H1 (cell line): ENCODE measurements at regions not wholly inside any gene's neighbourhood (a gene's known extent, or its start where the extent isn't known, plus 50 kb on each side); places are given as distances from the start of the nearest gene placed in this dataset.

Source experiments
- BRCA1 ChIP-seq: IDR thresholded peaks from 2 replicates; pipeline ENCODE4 v1.6.1; 2012; ENCODE audit warnings: low read depth, low read length, improper control_type of control experiment
- CTCF ChIP-seq, 3 experiments: IDR thresholded peaks; 1 replicate in 2 of 3; 2 replicates in 1 of 3; pipeline versions ENCODE4 v1.5.1 to v1.6.1; 2011; ENCODE audit warnings: low read length in 3 of 3, mild to moderate bottlenecking in 3 of 3, inconsistent platforms in 2 of 3, low read depth in 1 of 3, moderate library complexity in 1 of 3; ENCODE audit not compliant: insufficient read depth in 1 of 3; ENCODE audit errors: control extremely low read depth in 1 of 3
- E2F6 ChIP-seq: IDR thresholded peaks from 2 replicates; pipeline ENCODE4 v1.6.1; 2012; ENCODE audit warnings: inconsistent platforms
- EP300 ChIP-seq, 2 experiments: IDR thresholded peaks; 1 replicate in 1 of 2; 2 replicates in 1 of 2; pipeline ENCODE4 v1.6.1; 2011 to 2012; ENCODE audit warnings: low read depth in 2 of 2, low read length in 2 of 2, mild to moderate bottlenecking in 2 of 2, borderline replicate concordance in 1 of 2, inconsistent platforms in 1 of 2, moderate library complexity in 1 of 2
- JUND ChIP-seq: IDR thresholded peaks from 2 replicates; pipeline ENCODE4 v1.6.1; 2011; ENCODE audit warnings: mild to moderate bottlenecking, improper control_type of control experiment, low read length
- KDM4A ChIP-seq: IDR thresholded peaks from one replicate; pipeline ENCODE4 v1.7.1; 2012; ENCODE audit warnings: low read depth, mild to moderate bottlenecking, moderate library complexity, low read length, inconsistent platforms; ENCODE audit not compliant: severe bottlenecking
- MAX ChIP-seq: IDR thresholded peaks from 2 replicates; pipeline ENCODE4 v1.6.1; 2012; ENCODE audit warnings: inconsistent platforms
- PHF8 ChIP-seq: fragments of 200-600 bp; sonication (generic); conservative IDR thresholded peaks from 2 replicates; pipeline ENCODE4 v1.7.1; 2012; ENCODE audit warnings: low read depth, mild to moderate bottlenecking, inconsistent platforms, low read length, moderate library complexity
- POLR2A ChIP-seq, 2 experiments: IDR thresholded peaks; 1 replicate in 1 of 2; 2 replicates in 1 of 2; pipeline ENCODE4 v1.6.1; 2011; ENCODE audit warnings: low read depth in 2 of 2, low read length in 2 of 2, mild to moderate bottlenecking in 2 of 2; ENCODE audit errors: control extremely low read depth in 1 of 2
- RAD21 ChIP-seq, 2 experiments: IDR thresholded peaks in 1 of 2; conservative IDR thresholded peaks in 1 of 2; 2 replicates each; pipeline ENCODE4 v1.6.1; 2011; ENCODE audit warnings: low read depth in 2 of 2, low read length in 2 of 2, improper control_type of control experiment in 1 of 2, inconsistent platforms in 1 of 2, mild to moderate bottlenecking in 1 of 2, moderate library complexity in 1 of 2
- SAP30 ChIP-seq: fragments of 300-600 bp; sonication (generic); IDR thresholded peaks from 2 replicates; pipeline ENCODE4 v1.7.1; 2012; ENCODE audit warnings: low read length, moderate library complexity, mild to moderate bottlenecking, inconsistent platforms; ENCODE audit not compliant: insufficient read depth, insufficient replicate concordance
- SP1 ChIP-seq: IDR thresholded peaks from 2 replicates; pipeline ENCODE4 v1.6.1; 2011; ENCODE audit warnings: low read depth, low read length
- YY1 ChIP-seq: IDR thresholded peaks from 2 replicates; pipeline ENCODE4 v1.6.1; 2011; ENCODE audit warnings: low read depth, mild to moderate bottlenecking, low read length

- TF ChIP-seq CTCF (IDR thresholded peaks at IDR 0.05; ENCODE audit: control extremely low read depth in 1 of 3, insufficient read depth in 1 of 3, low read depth in 1 of 3, low read length in 3 of 3) (no peak), RAD21 (IDR thresholded peaks at IDR 0.05 in 1 of 2, conservative IDR thresholded peaks at IDR 0.05 in 1 of 2; ENCODE audit: low read depth in 2 of 2, low read length in 2 of 2) (no peak), MAX (no peak), E2F6 (no peak), POLR2A (IDR thresholded peaks at IDR 0.05; ENCODE audit: control extremely low read depth in 1 of 2, low read depth in 2 of 2, low read length in 2 of 2) (no peak), YY1 (no peak), BRCA1 (no peak), EP300 (IDR thresholded peaks at IDR 0.05; ENCODE audit: borderline replicate concordance in 1 of 2, low read depth in 2 of 2, low read length in 2 of 2) (no peak), JUND (no peak), SAP30 (no peak), KDM4A (no peak), SP1 (no peak), PHF8 (no peak)
These were observed 305.1 kb downstream of the TTC6 start for GRCh38 chr14:37900561-37900960.
